ENCODE measurements at regions not wholly inside any gene's neighbourhood (a gene's known extent, or its start where the extent isn't known, plus 50 kb on each side); places are given as distances from the start of the nearest gene placed in this dataset.

DNA sequence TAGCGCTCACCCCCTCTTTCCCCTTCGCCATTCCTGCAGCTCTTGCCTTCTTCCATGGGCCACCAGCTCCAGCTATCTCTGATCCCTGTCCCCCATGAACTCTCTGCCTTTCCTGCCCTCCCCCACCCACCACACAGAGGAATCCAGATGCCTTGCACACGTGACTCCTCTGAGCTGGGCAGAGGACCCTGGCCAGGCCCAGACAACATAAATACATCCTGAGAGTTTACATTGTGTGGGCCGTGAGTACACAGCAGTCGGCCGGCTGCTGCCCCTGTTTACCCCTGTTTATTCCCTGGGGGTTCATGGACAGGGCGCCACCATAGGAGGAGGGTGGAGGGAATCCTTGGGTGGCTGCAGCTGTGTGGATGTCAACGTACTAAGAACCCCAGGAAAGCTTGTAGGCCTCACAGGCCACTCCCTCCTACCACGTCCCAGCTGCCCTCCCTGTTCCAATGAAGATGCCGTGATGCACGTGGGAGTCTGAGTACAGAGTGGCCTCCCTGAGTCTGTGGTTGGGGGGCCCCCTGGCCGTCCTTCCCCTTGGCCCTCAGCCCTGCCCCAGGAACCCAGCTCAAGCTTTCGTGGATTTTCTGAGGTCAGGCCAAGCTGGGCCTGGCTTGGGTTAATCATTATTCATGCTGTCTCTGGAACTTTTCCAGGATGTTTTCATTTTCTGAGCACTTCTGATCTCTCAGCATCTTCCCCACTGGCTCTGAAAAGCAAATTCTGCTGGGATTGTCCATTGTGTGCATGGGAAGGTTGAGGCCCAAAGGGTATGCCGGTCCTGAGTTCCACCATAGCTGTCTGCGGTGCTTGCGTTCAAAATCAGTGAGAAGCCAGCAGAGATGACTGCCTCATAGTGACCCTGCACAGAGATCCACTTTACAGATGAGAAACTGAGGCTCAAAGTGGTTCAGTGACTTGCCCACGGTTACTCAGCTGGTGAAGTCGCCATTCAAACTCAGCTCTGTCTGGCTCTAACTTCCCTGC, 136.3 kb downstream of the MRPL14 start:
- Mint-ChIP-seq H3K4me1 (no peaks in the 10 kb centered on the region), H3K9me3 (no peaks in the 10 kb centered on the region), H3K27ac (no peak overlapping the region), H3K27me3 (peaks cover 7% of the 10 kb centered on the region), H3K4me3 (no peak overlapping the region), H3K36me3 (ENCODE audit: low read depth) (no peaks in the 10 kb centered on the region)
- CTCF ChIA-PET: interaction anchor here (0.7 kb wide), 1 partner anchor 217 kb away, joined by 3 read pairs; no protein-coding TSS in a partner anchor
- DNase-seq: no peak
- POLR2A ChIA-PET: no interaction called here

DNA sequence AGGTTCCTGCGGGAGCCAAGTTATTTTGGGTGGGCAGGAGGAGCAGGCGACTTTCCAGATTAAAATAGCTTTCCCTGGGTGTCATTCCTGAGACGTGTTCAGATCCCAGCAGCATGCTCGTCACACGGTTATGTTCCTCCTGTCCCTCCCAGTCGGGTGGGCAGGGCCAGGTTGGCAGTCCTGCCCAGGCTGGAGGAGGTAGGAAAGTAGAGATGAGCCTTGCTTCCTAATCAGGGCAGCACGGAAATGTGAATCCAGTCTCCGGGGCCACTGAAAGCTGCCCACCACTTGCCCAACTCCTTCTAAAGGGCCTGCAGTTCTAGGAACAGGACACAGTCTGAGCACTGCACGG, 137.0 kb downstream of the MRPL14 start:
- no peaks in the 10 kb centered on the region for H3K4me1 Mint-ChIP-seq
- no peak overlapping the region for H3K27ac Mint-ChIP-seq
- ChIA-PET CTCF (interaction anchor here (0.7 kb wide), 1 partner anchor 216 kb away, joined by 3 read pairs; no protein-coding TSS in a partner anchor), POLR2A (no interaction called here)
- no peak for DNase-seq
- H3K27me3 Mint-ChIP-seq: peaks cover 7% of the 10 kb centered on the region
- H3K4me3 Mint-ChIP-seq: no peak overlapping the region
- H3K36me3 Mint-ChIP-seq (ENCODE audit: low read depth): no peaks in the 10 kb centered on the region
- no peaks in the 10 kb centered on the region for H3K9me3 Mint-ChIP-seq

DNA sequence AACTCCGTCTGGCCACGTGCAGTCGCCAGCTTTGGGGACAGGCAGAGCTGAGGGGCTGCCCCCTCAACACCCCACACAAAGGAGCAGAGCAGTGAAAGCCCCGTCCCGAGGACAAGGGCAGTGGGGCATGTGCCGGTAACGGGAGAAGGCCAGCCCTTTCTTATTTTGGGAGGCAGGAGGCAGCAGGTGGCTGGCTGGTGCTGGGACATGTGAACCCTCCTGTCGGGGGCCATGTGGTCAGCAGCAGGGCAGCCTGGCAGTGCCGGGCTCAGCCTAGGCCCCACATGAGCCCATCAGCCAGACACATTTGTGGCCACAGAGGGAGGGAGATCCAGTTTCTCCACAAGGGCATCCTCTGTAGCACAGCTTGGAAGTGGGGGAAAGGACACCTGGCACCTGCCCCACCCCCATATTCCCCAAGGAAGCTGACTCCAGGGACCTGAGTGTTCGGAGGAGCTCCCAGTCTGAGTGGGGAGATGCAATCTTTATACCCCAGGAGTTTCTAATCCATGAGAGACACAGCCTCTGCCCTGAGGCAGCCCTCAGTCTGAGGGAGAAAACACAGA, 137.6 kb downstream of the MRPL14 start:
- DNase-seq: no peak
- Mint-ChIP-seq H3K36me3 (ENCODE audit: low read depth) (no peaks in the 10 kb centered on the region), H3K27me3 (peaks cover 7% of the 10 kb centered on the region), H3K4me1 (no peaks in the 10 kb centered on the region), H3K4me3 (no peak overlapping the region), H3K27ac (no peak overlapping the region), H3K9me3 (no peaks in the 10 kb centered on the region)
- ChIA-PET CTCF (interaction anchor here (0.7 kb wide), 1 partner anchor 215 kb away, joined by 3 read pairs; no protein-coding TSS in a partner anchor), POLR2A (no interaction called here)

DNA sequence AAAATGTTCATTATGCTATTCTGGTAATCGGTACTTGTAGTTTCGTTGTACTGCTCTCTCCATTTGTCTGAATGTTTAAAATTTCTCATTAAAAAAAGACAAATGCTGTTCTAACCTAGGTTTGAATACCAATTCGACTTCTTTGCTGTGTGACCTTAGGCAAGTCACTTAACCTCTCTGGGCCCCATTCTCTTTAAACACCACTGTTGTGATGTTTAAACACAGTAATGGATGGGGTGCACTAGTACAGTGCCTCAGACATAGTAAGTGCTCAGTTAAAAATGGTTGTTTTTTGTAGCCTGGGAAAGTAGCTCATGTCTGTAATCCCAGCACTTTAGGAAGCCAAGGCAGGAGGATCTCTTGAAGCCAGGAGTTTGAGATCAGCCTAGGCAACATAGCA, 138.5 kb downstream of the MRPL14 start:
- DNase-seq: no peak
- Mint-ChIP-seq H3K27me3 (peaks cover 7% of the 10 kb centered on the region), H3K27ac (no peak overlapping the region), H3K9me3 (no peaks in the 10 kb centered on the region), H3K36me3 (ENCODE audit: low read depth) (no peaks in the 10 kb centered on the region), H3K4me3 (no peak overlapping the region), H3K4me1 (no peaks in the 10 kb centered on the region)
- ChIA-PET CTCF (interaction anchor here (0.7 kb wide), 1 partner anchor 224 kb away, joined by 3 read pairs; no protein-coding TSS in a partner anchor), POLR2A (no interaction called here)

DNA sequence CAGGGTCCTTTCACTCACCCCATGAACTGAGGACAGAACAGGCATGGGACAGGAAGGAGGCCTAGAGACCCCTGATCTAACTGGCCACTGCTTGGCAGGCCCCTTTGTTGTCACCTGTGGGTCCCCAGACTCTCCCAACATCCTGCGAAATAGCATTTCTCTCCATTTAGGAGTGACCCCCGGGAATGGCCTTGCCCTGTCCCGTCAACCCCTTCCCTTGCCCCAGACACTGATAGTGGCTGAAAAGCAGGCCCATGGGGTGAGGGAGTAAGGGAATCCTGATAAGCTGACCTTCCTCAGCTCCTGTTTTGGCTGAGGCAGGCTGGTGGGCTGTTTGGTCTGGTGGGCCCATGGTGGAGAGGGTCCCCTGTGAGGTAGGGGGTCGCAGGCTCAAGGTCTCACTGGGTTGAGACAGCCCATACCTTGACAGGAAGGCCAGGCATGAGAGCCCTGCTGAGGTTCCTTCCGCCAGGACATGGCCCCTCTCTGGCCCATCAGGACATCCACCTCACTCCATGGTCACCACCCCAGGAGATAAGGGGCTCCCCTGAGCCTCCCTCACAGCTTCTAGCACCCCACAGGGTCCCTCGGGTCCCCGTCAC, 139.3 kb downstream of the MRPL14 start:
- no peak for DNase-seq
- POLR2A ChIA-PET: no interaction called here
- Mint-ChIP-seq H3K4me1 (no peaks in the 10 kb centered on the region), H3K36me3 (ENCODE audit: low read depth) (no peaks in the 10 kb centered on the region), H3K4me3 (no peak overlapping the region), H3K27ac (no peak overlapping the region), H3K9me3 (no peaks in the 10 kb centered on the region), H3K27me3 (peaks cover 7% of the 10 kb centered on the region)
- CTCF ChIA-PET: no interaction called here

DNA sequence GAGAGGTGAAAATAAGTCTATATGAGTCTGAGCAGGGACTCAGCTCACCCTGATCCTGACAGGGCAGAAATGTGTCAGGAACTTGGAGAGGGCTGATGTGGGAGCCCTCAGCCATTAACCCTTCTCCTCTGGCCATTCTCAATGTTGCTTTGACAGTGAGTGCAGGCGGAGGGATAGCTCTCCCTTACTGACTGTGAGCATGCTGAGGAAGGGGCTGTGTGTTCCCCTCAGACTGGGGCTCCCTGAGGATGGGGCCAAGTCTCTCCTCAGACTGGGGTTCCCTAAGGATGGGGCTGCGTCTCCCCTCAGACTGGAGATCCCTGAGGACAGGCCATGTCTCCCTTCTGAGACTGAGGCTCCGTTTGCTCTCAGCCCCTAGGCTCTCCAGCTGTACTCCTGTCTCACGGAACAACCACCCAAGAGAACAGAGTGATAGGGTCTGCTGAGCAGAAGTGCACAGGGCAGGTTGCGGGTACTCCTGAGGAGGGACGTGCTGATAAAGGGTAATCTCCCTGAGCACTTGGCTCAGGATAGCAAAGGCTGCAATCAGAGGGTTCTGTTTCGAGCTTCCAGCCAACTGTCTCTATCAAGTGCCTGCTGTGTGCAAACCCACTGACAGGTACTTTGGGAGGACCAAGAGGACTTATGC, 141.0 kb downstream of the MRPL14 start:
- no peak for DNase-seq
- H3K27ac Mint-ChIP-seq: no peak overlapping the region

DNA sequence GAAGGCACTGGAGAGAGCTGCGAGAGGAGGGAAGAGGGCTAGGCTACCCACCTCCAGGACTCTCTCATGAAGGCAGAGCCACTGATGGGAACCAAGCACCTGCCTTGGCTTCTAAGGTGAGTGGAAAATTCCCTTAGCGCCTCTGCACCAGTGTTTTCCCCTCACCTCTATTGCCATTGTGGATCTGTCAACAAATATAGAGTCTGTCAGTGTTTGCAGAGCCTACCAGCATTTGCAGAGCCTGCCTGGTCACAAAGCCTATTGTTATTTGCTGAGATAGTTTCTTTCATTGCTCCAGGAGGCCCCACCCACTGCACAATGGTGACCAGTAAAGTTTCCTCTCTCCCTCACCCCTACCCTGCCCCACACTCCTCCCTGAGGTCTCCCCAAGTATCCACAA, 141.9 kb downstream of the MRPL14 start:
- no peaks in the 10 kb centered on the region for H3K4me1 Mint-ChIP-seq
- no peaks in the 10 kb centered on the region for H3K9me3 Mint-ChIP-seq
- POLR2A ChIA-PET: no interaction called here
- no peak overlapping the region for H3K27ac Mint-ChIP-seq
- H3K27me3 Mint-ChIP-seq: peaks cover 5% of the 10 kb centered on the region
- CTCF ChIA-PET: no interaction called here
- no peaks in the 10 kb centered on the region for H3K36me3 Mint-ChIP-seq (ENCODE audit: low read depth)
- no peak for DNase-seq
- no peak overlapping the region for H3K4me3 Mint-ChIP-seq

More for the DNA sequence above, 141.0 kb downstream of the MRPL14 start:
- H3K27me3 Mint-ChIP-seq: peaks cover 5% of the 10 kb centered on the region
- no peaks in the 10 kb centered on the region for H3K36me3 Mint-ChIP-seq (ENCODE audit: low read depth)
- CTCF ChIA-PET: interaction anchor here (1.1 kb wide), 1 partner anchor 262 kb away, joined by 3 read pairs; no protein-coding TSS in a partner anchor
- POLR2A ChIA-PET: no interaction called here
- H3K4me3 Mint-ChIP-seq: no peak overlapping the region
- H3K9me3 Mint-ChIP-seq: no peaks in the 10 kb centered on the region
- H3K4me1 Mint-ChIP-seq: no peaks in the 10 kb centered on the region

DNA sequence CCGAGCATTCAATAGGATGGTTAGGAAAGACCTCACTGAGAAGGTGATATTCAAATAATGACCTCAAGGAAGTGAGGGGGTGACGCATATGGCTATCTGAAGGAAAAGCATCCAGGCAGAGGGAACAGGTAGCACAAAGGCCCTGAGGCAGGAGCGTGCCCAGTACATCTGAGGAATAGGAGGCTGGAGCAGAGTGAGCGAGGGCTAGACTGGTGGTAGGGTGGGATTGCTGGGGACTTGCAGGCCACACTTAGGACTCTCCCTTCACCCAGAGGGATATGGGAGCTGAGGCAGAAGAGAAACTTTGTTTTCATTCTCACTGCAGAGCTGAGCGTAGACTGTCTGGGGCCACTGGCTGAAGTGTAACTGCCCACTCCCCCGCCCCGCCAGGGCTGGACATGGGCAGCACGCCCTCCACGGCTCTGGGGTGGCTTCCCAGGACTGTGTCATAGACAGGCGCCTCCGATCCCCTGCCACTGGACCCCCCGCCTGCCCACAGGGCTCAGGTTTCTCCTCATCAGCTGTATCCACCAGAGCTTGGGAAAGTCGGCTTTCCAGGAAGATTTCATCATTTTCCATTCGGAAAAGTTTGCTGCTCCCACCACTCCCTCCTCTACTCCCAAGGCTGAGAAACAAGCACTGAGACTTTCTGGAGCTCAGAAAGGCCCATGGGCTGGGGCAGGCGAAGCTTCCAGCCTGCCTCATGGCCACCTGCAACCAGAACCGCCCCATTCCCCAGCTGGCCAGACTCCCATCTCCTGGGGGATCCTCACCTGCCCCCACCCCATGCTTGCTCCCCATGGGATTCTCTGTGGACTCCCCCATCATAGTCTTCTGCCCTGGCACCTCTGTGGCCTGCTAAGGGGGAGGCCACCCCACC, 142.6 kb downstream of the MRPL14 start:
- Mint-ChIP-seq H3K27ac (no peak overlapping the region), H3K36me3 (ENCODE audit: low read depth) (no peaks in the 10 kb centered on the region), H3K9me3 (no peaks in the 10 kb centered on the region), H3K4me3 (no peak overlapping the region), H3K27me3 (peaks cover 5% of the 10 kb centered on the region), H3K4me1 (no peaks in the 10 kb centered on the region)
- ChIA-PET CTCF (no interaction called here), POLR2A (no interaction called here)
- DNase-seq: no peak

DNA sequence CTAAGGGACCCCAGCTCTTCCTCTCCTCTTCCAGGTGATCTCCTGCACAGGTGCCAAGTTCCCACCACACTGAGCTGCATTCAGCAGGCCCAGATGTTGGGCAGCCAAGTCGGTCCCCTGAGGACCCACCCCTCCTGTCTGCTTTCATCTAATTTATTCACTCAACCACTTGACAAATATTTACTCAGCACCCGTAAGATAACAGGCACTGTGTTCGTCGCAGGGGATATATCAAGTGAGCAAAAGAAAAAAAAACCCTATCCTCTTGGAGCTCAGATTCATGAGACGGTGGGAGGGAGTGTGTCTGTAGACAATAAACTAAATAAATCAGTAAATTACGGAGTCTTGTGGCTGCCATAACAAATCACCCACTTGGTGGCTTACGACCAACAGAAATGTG, 143.6 kb downstream of the MRPL14 start:
- Mint-ChIP-seq H3K4me3 (no peak overlapping the region), H3K27me3 (no peaks in the 10 kb centered on the region), H3K36me3 (ENCODE audit: low read depth) (no peaks in the 10 kb centered on the region), H3K4me1 (no peaks in the 10 kb centered on the region), H3K27ac (no peak overlapping the region), H3K9me3 (no peaks in the 10 kb centered on the region)
- DNase-seq: no peak
- CTCF ChIA-PET: no interaction called here
- POLR2A ChIA-PET: no interaction called here

DNA sequence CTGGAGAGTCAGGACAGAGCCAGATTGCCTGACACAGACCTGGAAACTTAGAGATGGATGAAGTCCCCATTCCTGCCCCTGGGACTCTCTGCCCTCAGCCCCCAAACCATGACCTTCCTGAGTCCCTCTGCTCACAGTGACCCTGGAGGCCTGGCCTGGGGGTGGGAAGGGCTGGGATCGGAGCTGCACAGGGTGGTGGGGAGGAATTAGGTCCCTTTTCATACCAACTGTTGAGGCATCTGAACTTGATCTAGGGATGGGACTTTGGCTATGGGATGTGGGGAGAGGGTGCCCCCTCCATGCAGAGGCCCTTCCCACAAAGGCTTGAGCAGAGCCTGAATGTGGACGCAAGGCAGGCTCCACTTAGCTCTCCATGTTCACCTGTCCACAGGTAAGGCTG, 144.1 kb downstream of the MRPL14 start:
- no peak for DNase-seq
- no peaks in the 10 kb centered on the region for H3K4me1 Mint-ChIP-seq
- H3K9me3 Mint-ChIP-seq: no peaks in the 10 kb centered on the region
- ChIA-PET POLR2A (no interaction called here), CTCF (no interaction called here)
- no peaks in the 10 kb centered on the region for H3K36me3 Mint-ChIP-seq (ENCODE audit: low read depth)
- no peaks in the 10 kb centered on the region for H3K27me3 Mint-ChIP-seq
- H3K4me3 Mint-ChIP-seq: no peak overlapping the region
- H3K27ac Mint-ChIP-seq: no peak overlapping the region

DNA sequence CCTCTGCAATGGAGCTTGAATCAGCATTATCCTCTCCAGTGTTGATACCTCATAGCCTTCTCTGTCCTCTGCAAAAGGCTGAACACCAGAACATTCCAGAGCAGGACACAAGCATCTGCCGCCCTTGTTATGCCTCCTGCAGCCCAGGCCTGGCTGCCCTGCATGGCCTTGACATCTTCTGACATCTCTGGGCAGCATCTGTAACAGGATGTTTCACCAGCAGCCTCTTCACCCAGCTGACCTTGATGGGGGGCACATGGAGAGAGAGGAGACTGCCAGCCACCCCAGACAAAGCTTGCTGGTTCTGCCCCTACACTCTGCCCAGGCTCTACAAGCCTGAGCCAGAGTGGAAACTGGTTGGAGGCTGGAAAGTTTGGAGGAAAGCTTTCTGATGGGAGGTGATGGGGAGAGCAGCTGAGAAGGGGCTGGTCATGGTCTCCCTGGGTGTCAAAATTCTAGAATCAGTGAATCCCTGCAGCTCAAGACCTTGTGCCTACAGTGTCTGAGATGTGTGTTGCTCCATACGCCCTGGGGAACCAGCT, 145.1 kb downstream of the MRPL14 start:
- Mint-ChIP-seq H3K27ac (no peak overlapping the region), H3K9me3 (no peaks in the 10 kb centered on the region), H3K36me3 (ENCODE audit: low read depth) (no peaks in the 10 kb centered on the region), H3K27me3 (peaks cover 7% of the 10 kb centered on the region), H3K4me3 (no peak overlapping the region), H3K4me1 (no peaks in the 10 kb centered on the region)
- ChIA-PET POLR2A (no interaction called here), CTCF (interaction anchor here (1.0 kb wide), 1 partner anchor 97 kb away, joined by 4 read pairs; no protein-coding TSS in a partner anchor)
- no peak for DNase-seq

DNA sequence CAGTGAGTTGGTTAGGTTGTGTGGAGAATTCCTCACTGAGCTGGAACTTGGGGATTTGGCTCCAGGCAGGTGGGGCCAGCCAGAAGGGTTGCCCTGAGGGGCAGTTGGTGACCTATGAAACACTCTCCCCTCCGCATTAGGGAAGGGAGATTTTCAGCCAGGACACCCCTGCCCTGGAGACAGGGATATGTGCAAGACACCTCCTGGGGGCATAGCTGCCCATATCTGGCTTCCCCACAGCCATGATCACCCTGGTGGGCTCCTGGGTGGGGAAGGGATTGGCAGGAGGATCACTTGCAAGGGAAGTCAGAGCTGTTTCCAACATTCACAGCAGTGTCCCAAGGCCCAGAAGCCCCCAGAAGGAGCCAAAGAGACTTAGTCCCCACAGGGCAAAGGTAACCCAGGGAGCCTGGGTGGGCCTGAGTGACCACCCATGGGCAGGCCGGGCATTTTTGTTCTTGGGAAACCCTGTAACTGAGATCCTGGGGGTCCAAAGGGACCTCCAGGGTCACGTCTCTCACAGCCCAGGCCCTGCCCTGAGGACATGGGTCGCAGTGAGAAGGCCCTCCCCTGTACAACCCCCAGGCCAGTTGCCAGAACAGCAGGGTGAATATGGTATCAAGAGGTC, 145.8 kb downstream of the MRPL14 start:
- ChIA-PET POLR2A (no interaction called here), CTCF (interaction anchor here (1.0 kb wide), 1 partner anchor 97 kb away, joined by 4 read pairs; no protein-coding TSS in a partner anchor)
- Mint-ChIP-seq H3K9me3 (no peaks in the 10 kb centered on the region), H3K4me1 (no peaks in the 10 kb centered on the region), H3K27ac (no peak overlapping the region), H3K36me3 (ENCODE audit: low read depth) (no peaks in the 10 kb centered on the region), H3K4me3 (no peak overlapping the region), H3K27me3 (peaks cover 12% of the 10 kb centered on the region)
- DNase-seq: no peak

Measured in activated CD4-positive, alpha-beta memory T cell treated with anti-CD3 and anti-CD28 coated beads, Interleukin-2, amount 10 ng/mL, durations not matched to agents 7 days and 5 days (primary cell).